Ascending aorta (tissue), 2 donors: ENCODE measurements at regions not wholly inside any gene's neighbourhood (a gene's known extent, or its start where the extent isn't known, plus 50 kb on each side); places are given as distances from the start of the nearest gene placed in this dataset.

Source experiments
- DNase-seq, 2 donors: peaks; one replicate each; pipeline ENCODE4 v3.0.0-alpha.2; 2019; ENCODE audit warnings: low spot score in 2 of 2
- H3K27ac ChIP-seq, 2 donors: fragments of 200-600 bp; sonication (generic); one replicate each; pipeline ENCODE4 v1.5.1; 2016 to 2017; ENCODE audit warnings: mild to moderate bottlenecking in 1 of 2
- H3K27me3 ChIP-seq: fragments of 200-600 bp; sonication (generic); one replicate; pipeline ENCODE4 v1.5.1; 2017
- H3K36me3 ChIP-seq, 2 donors: fragments of 200-600 bp; sonication (generic); one replicate each; pipeline ENCODE4 v1.5.1; 2016
- H3K4me1 ChIP-seq, 2 donors: fragments of 200-600 bp; sonication (generic); one replicate each; pipeline ENCODE4 v1.5.1; 2016 to 2017; ENCODE audit warnings: mild to moderate bottlenecking in 1 of 2
- H3K4me3 ChIP-seq, 2 donors: fragments of 200-600 bp; sonication (generic); one replicate each; pipeline ENCODE4 v1.5.1; 2016 to 2017; ENCODE audit warnings: mild to moderate bottlenecking in 1 of 2
- H3K9me3 ChIP-seq, 2 donors: fragments of 200-600 bp; sonication (generic); one replicate each; pipeline ENCODE4 v1.5.1; 2016
- intact Hi-C: fragments of 100-400 bp; cut with DNase I; formaldehyde crosslinking; loops from one replicate; pipeline ENCODE4 v1.15.1; 2023
- TF ChIP-seq, protein P1 (sequence below), 3 experiments: fragments of 200-600 bp in 2 of 3; fragments of 450-650 bp in 1 of 3; sonication (generic) in 2 of 3; IDR thresholded peaks; one replicate each; pipeline ENCODE4 v1.5.1; 2016 to 2019; ENCODE audit warnings: antibody characterized with exemption in 3 of 3, mild to moderate bottlenecking in 1 of 3, moderate library complexity in 1 of 3

GRCh38 chr1:98325646-98326440 is 335.7 kb upstream of the SNX7 start:
- Histone ChIP-seq H3K27ac (peak overlapping the region; percentile 69 to 79), H3K36me3 (no peaks in the 10 kb centered on the region), H3K4me1 (peaks cover 11 to 33% of the 10 kb centered on the region in 2 donors), H3K4me3 (no peak overlapping the region), H3K27me3 (no peaks in the 10 kb centered on the region), H3K9me3 (no peaks in the 10 kb centered on the region)
- intact Hi-C loops = loop anchor here (10.0 kb wide), 1 partner anchor 401 kb away; the partner anchor contains the start of gene DPYD
- TF ChIP-seq, protein P1, sequence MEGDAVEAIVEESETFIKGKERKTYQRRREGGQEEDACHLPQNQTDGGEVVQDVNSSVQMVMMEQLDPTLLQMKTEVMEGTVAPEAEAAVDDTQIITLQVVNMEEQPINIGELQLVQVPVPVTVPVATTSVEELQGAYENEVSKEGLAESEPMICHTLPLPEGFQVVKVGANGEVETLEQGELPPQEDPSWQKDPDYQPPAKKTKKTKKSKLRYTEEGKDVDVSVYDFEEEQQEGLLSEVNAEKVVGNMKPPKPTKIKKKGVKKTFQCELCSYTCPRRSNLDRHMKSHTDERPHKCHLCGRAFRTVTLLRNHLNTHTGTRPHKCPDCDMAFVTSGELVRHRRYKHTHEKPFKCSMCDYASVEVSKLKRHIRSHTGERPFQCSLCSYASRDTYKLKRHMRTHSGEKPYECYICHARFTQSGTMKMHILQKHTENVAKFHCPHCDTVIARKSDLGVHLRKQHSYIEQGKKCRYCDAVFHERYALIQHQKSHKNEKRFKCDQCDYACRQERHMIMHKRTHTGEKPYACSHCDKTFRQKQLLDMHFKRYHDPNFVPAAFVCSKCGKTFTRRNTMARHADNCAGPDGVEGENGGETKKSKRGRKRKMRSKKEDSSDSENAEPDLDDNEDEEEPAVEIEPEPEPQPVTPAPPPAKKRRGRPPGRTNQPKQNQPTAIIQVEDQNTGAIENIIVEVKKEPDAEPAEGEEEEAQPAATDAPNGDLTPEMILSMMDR (IDR thresholded peaks at IDR 0.05) = no peak
- peak; percentile 74 to 94 for DNase-seq

GRCh38 chr1:98323906-98324358 is 337.6 kb upstream of the SNX7 start:
- Histone ChIP-seq H3K9me3 (no peaks in the 10 kb centered on the region), H3K27me3 (no peaks in the 10 kb centered on the region), H3K27ac (peak overlapping the region; percentile 58 to 69), H3K4me3 (no peak overlapping the region), H3K4me1 (peaks cover 11 to 33% of the 10 kb centered on the region in 2 donors), H3K36me3 (no peaks in the 10 kb centered on the region)
- peak in 1 of 2 donors; percentile 68 for DNase-seq
- TF ChIP-seq, protein P1 (IDR thresholded peaks at IDR 0.05) = no peak
- intact Hi-C loops = loop anchor here (10.0 kb wide), 1 partner anchor 399 kb away; the partner anchor contains the start of gene DPYD

- Histone ChIP-seq H3K27me3 (no peaks in the 10 kb centered on the region), H3K36me3 (no peaks in the 10 kb centered on the region), H3K4me3 (no peak overlapping the region), H3K4me1 (peaks cover 11 to 33% of the 10 kb centered on the region in 2 donors), H3K27ac (peak overlapping the region; percentile 58 to 69), H3K9me3 (no peaks in the 10 kb centered on the region)
- TF ChIP-seq, protein P1 (IDR thresholded peaks at IDR 0.05) = no peak
- DNase-seq = peak in 1 of 2 donors; percentile 68
- intact Hi-C loops = loop anchor here (10.0 kb wide), 1 partner anchor 399 kb away; the partner anchor contains the start of gene DPYD
Observed at GRCh38 chr1:98323388-98323787, 338.1 kb upstream of the SNX7 start.

GRCh38 chr1:98322966-98323365 is 338.6 kb upstream of the SNX7 start:
- no peak for DNase-seq
- Histone ChIP-seq H3K4me1 (peaks cover 11 to 31% of the 10 kb centered on the region in 2 donors), H3K27me3 (no peaks in the 10 kb centered on the region), H3K4me3 (no peak overlapping the region), H3K9me3 (no peaks in the 10 kb centered on the region), H3K36me3 (no peaks in the 10 kb centered on the region), H3K27ac (peak overlapping the region; percentile 58 to 69)
- TF ChIP-seq, protein P1 (IDR thresholded peaks at IDR 0.05) = no peak
- intact Hi-C loops = loop anchor here (10.0 kb wide), 1 partner anchor 398 kb away; the partner anchor contains the start of gene DPYD

DNA sequence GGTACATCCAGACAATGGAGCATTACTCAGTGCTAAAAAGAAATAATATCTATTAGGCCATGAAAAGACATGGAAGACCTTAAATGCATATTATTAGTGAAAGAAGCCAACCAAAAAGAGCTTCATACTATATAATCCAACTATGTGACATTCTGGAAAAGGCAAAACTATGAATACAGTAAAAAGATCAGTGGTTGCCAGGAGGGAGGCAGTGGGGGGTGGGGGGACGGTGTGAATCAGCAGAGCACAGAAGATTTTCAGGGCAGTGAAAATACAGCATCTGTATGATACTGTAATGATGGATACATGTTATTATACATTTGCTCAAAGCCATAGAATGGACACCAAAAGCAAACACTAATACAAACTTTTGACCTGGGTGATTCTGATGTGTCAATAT is 339.4 kb upstream of the SNX7 start:
- no peak overlapping the region for H3K27ac ChIP-seq
- intact Hi-C loops = loop anchor here (10.0 kb wide), 1 partner anchor 397 kb away; the partner anchor contains the start of gene DPYD
- TF ChIP-seq, protein P1 (IDR thresholded peaks at IDR 0.05) = no peak
- no peak overlapping the region for H3K4me3 ChIP-seq
- no peaks in the 10 kb centered on the region for H3K9me3 ChIP-seq
- no peak for DNase-seq
- H3K27me3 ChIP-seq = no peaks in the 10 kb centered on the region
- H3K4me1 ChIP-seq = peaks cover 9 to 23% of the 10 kb centered on the region in 2 donors
- H3K36me3 ChIP-seq = no peaks in the 10 kb centered on the region
